K562 (cell line): ENCODE measurements at regions not wholly inside any gene's neighbourhood (a gene's known extent, or its start where the extent isn't known, plus 50 kb on each side); places are given as distances from the start of the nearest gene placed in this dataset.

ENCODE experiments used
- ATAC-seq: fragments of 200-7000 bp; cut with Tn5 transposase; 3 replicates; pipeline ENCODE4 v1.9.1; 2020; ENCODE audit warnings: moderate library complexity
- BruUV-seq: library from RNA; stranded (reverse); fragments of 400-500 nt; replicated peaks from 2 replicates; lab custom pipeline; 2021; lab: Mats Ljungman, UMichigan
- CTCF ChIA-PET: fragments of 300-600 bp; formaldehyde crosslinking; extraction: SDS; loops from one replicate; lab custom pipeline; 2021; ENCODE audit warnings: low intra/inter-chr PET ratio; lab: Yijun Ruan, JAX
- POLR2A ChIA-PET: fragments of 300-600, 350-650 bp; sonication (Branson Sonifier 250); formaldehyde crosslinking; extraction: SDS; loops from one replicate; lab custom pipeline; 2021; ENCODE audit warnings: antibody characterized with exemption, inconsistent platforms; lab: Yijun Ruan, JAX
- DNase-seq, 4 experiments: peaks; one replicate each; pipeline versions ENCODE4 v3.0.0 to v3.0.0-alpha.2; 2011 to 2018; ENCODE audit warnings: low spot score in 3 of 4, mixed read lengths in 3 of 4; ENCODE audit errors: extremely low read depth in 1 of 4
- FAIRE-seq: peaks from 2 replicates; lab custom pipeline; 2011; peaks lifted over from hg19 to GRCh38; lab: Jason Lieb, UNC
- H2AFZ ChIP-seq: 2 replicates; pipeline ENCODE4 v1.6.0; 2011; ENCODE audit warnings: low read depth, low read length, control low read depth, inconsistent platforms
- H3K27ac ChIP-seq: fragments of 200-600 bp; 3 replicates; pipeline ENCODE4 v1.8.0; 2011; ENCODE audit warnings: low read depth, mild to moderate bottlenecking, control low read depth, inconsistent platforms, low read length, moderate library complexity, mixed read lengths; ENCODE audit errors: extremely low read depth
- H3K27me3 ChIP-seq, 2 experiments: fragments of 300-600 bp in 1 of 2; 2 replicates in 1 of 2; 3 replicates in 1 of 2; pipeline versions ENCODE4 v1.6.0 to v1.8.0; 2011; ENCODE audit warnings: inconsistent platforms in 2 of 2, low read length in 2 of 2, mild to moderate bottlenecking in 1 of 2, mixed read lengths in 1 of 2, moderate library complexity in 1 of 2; ENCODE audit not compliant: control insufficient read depth in 2 of 2, insufficient read depth in 2 of 2
- H3K36me3 ChIP-seq: fragments of 300-600 bp; 3 replicates; pipeline ENCODE4 v1.8.0; 2011; ENCODE audit warnings: mild to moderate bottlenecking, low read length, inconsistent platforms; ENCODE audit not compliant: control insufficient read depth, insufficient read depth
- H3K4me1 ChIP-seq, 2 experiments: fragments of 200-600 bp in 1 of 2; replicated peaks in 1 of 2; 2 replicates in 1 of 2; 3 replicates in 1 of 2; pipeline versions ENCODE4 v1.5.1 to v1.8.0; 2011; ENCODE audit warnings: inconsistent platforms in 2 of 2, low read length in 2 of 2, mild to moderate bottlenecking in 1 of 2, mixed read lengths in 1 of 2, moderate library complexity in 1 of 2; ENCODE audit not compliant: control insufficient read depth in 2 of 2, insufficient read depth in 2 of 2
- H3K4me2 ChIP-seq: 2 replicates; pipeline ENCODE4 v1.6.1; 2011; ENCODE audit warnings: low read length, control low read depth, inconsistent platforms, mixed read lengths; ENCODE audit not compliant: insufficient read depth
- H3K4me3 ChIP-seq: fragments of 200-600 bp; sonication (generic), shearing (Covaris generic); 2 replicates; pipeline ENCODE4 v1.5.1; 2016; ENCODE audit warnings: control low read depth, inconsistent platforms
- H3K79me2 ChIP-seq: fragments of 200-600 bp; 3 replicates; pipeline ENCODE4 v1.8.0; 2011; ENCODE audit warnings: low read length, inconsistent platforms; ENCODE audit not compliant: control insufficient read depth, insufficient read depth
- H3K9ac ChIP-seq, 2 experiments: 2 replicates each; pipeline versions ENCODE4 v1.6.0 to v1.6.1; 2011; ENCODE audit warnings: low read depth in 2 of 2, low read length in 2 of 2, control low read depth in 1 of 2, inconsistent platforms in 1 of 2, mild to moderate bottlenecking in 1 of 2, mixed read lengths in 1 of 2; ENCODE audit not compliant: insufficient read depth in 1 of 2
- H3K9me1 ChIP-seq: one replicate; pipeline ENCODE4 v1.6.0; 2011; ENCODE audit warnings: inconsistent platforms, mild to moderate bottlenecking, low read length, moderate library complexity; ENCODE audit not compliant: control insufficient read depth, insufficient read depth
- H3K9me3 ChIP-seq: replicated peaks from 2 replicates; pipeline ENCODE4 v1.5.1; 2011; ENCODE audit warnings: low read depth, low read length, inconsistent platforms; ENCODE audit not compliant: control insufficient read depth, insufficient read depth
- H4K20me1 ChIP-seq: replicated peaks from 2 replicates; pipeline ENCODE4 v1.6.1; 2011; ENCODE audit warnings: low read length, inconsistent platforms, mixed read lengths; ENCODE audit not compliant: control insufficient read depth, insufficient read depth
- MYC ChIP-seq, 2 experiments: fragments of 250-450 bp in 1 of 2; sonication (Bioruptor Pico) in 1 of 2; IDR thresholded peaks; 2 replicates each; pipeline versions ENCODE4 v1.5.1 to v1.6.1; 2012 to 2021; ENCODE audit warnings: low read depth in 2 of 2, borderline replicate concordance in 1 of 2, improper control_type of control experiment in 1 of 2, low read length in 1 of 2, mild to moderate bottlenecking in 1 of 2, moderate library complexity in 1 of 2
- POLR3G ChIP-seq: IDR thresholded peaks from 2 replicates; pipeline ENCODE4 v1.6.1; 2011; ENCODE audit not compliant: insufficient read length, insufficient replicate concordance; ENCODE audit errors: extremely low read depth
- TCF7 ChIP-seq: sonication (generic); IDR thresholded peaks from 2 replicates; pipeline ENCODE4 v1.6.1; 2016; ENCODE audit warnings: antibody characterized with exemption, borderline replicate concordance
- ZBED1 ChIP-seq: IDR thresholded peaks from 2 replicates; pipeline ENCODE4 v1.6.1; 2014
- ZNF766 ChIP-seq: fragments of 200-800 bp; sonication (Bioruptor generic); conservative IDR thresholded peaks from 2 replicates; pipeline ENCODE4 v1.6.1; 2016; ENCODE audit warnings: missing genetic modification characterization, missing compliant biosample characterization
- ZNF778 ChIP-seq: fragments of 450-650 bp; formaldehyde crosslinking; IDR thresholded peaks from 2 replicates; pipeline ENCODE4 v1.4.0; 2020; ENCODE audit warnings: mild to moderate bottlenecking, moderate library complexity
- WGBS: fragments of 100-300 bp; shearing (Covaris generic); methylation state at CpG from one replicate; pipeline ENCODE4 v1.1.6; 2016; ENCODE audit warnings: low coverage, mixed read lengths; ENCODE audit not compliant: insufficient coverage; ENCODE audit errors: missing lambda C conversion rate; 5-methylcytosine and 5-hydroxymethylcytosine counted together
- in situ Hi-C: fragments of 300-500 bp; cut with MboI; formaldehyde crosslinking; loops from 4 replicates; pipeline ENCODE4 v1.15.0; 2018; ENCODE audit warnings: inconsistent platforms, mixed read lengths
- intact Hi-C: fragments of 100-400 bp; cut with micrococcal nuclease; formaldehyde crosslinking; loops from 2 replicates; pipeline ENCODE4 v1.14.2; 2022
- TF ChIP-seq, protein P1 (sequence below): fragments of 450-650 bp; formaldehyde crosslinking; IDR thresholded peaks from 2 replicates; pipeline ENCODE4 v1.4.0; 2020; ENCODE audit warnings: mild to moderate bottlenecking, moderate library complexity
- TF ChIP-seq, protein P2 (sequence below): fragments of 450-650 bp; IDR thresholded peaks from 2 replicates; pipeline ENCODE4 v1.7.1; 2018; ENCODE audit warnings: mild to moderate bottlenecking, low read depth; ENCODE audit not compliant: partially characterized antibody
- TF ChIP-seq, protein P3 (sequence below): fragments of 450-650 bp; formaldehyde crosslinking; IDR thresholded peaks from 2 replicates; pipeline ENCODE4 v1.4.0; 2022; ENCODE audit warnings: missing genetic modification characterization

DNA sequence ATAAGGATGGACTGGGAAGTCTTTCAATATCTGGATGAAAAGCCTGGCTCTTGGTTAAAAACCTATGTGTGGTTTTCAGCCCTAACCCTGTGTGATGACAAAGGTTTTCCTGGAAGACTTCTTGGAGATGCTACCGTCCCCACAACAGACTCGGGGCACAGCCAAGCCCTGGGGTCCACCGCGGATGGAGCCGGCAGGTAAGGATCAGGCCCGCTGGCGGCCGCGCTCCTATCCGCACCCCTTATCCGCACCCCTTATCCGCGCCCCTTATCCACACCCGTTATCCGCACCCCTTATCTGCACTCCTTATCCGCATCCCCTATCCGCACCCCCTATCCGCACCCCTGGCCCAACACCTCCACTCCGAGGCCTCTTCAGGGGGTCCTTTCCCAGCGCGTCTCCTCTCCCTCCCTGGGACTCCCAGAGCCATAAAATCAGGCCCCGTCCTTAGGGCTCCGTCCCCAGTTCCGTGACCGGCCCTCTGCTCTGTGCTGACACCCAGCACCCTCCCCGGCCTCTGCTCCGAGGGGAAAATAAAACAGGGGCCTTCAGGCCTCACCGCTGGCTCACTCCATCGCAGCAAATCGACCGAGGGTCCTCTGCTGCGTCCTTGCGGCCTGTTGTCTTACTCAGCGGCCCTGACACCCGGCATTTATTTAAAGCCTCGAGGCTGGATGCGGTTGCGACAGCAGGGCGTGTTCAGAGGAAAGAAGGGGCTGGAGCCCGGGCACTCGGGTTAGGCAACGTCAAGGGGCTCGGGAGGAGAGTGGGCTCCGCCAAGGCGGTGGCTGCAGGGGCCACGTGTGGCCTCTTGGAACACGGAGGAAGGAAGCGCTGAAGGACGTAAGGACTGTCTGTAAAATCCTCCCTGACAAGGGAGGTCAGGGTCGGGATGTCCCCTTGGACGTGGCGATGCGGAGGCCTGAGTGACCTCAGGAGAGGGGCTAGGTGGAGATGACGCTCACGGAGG, 215.1 kb upstream of the ADARB2 start:
- no TSS peak for BruUV-seq
- WGBS: 2% methylated on average over 44 of the region's 55 CpGs
- Histone ChIP-seq H3K9me3 (no peaks in the 10 kb centered on the region), H3K79me2 (no peaks in the 10 kb centered on the region), H3K9ac (no peak overlapping the region; a peak in 1 of 4 replicates), H3K36me3 (no peaks in the 10 kb centered on the region), H3K9me1 (no peaks in the 10 kb centered on the region), H3K27ac (no peak overlapping the region; the same call in 2 of the 3 replicates), H4K20me1 (no peaks in the 10 kb centered on the region), H3K4me2 (no peak overlapping the region), H3K27me3 (peaks cover 0 to 14% of the 10 kb centered on the region in 2 experiments; a peak in 2 of 5 replicates), H3K4me3 (no peak overlapping the region), H3K4me1 (no peaks in the 10 kb centered on the region), H2AFZ (no peak overlapping the region)
- in situ Hi-C loops: no loop called here
- ChIA-PET CTCF (no interaction called here), POLR2A (no interaction called here)
- FAIRE-seq (no peak), DNase-seq (no peak), ATAC-seq (no peak)
- intact Hi-C loops: no loop called here
- TF ChIP-seq ZBED1 (no peak), TCF7 (no peak), ZNF778 (CRISPR knock-in tag) (no peak), MYC (IDR thresholded peaks at IDR 0.05; ENCODE audit: low read depth, low read length) (no peak), MYC (CRISPR knock-in tag; IDR thresholded peaks at IDR 0.05; ENCODE audit: borderline replicate concordance, low read depth) (no peak), ZNF766 (CRISPR knock-in tag) (no peak), POLR3G (no peak)
- TF ChIP-seq, protein P1, sequence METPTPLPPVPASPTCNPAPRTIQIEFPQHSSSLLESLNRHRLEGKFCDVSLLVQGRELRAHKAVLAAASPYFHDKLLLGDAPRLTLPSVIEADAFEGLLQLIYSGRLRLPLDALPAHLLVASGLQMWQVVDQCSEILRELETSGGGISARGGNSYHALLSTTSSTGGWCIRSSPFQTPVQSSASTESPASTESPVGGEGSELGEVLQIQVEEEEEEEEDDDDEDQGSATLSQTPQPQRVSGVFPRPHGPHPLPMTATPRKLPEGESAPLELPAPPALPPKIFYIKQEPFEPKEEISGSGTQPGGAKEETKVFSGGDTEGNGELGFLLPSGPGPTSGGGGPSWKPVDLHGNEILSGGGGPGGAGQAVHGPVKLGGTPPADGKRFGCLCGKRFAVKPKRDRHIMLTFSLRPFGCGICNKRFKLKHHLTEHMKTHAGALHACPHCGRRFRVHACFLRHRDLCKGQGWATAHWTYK (CRISPR knock-in tag): no peak
- TF ChIP-seq, protein P2, sequence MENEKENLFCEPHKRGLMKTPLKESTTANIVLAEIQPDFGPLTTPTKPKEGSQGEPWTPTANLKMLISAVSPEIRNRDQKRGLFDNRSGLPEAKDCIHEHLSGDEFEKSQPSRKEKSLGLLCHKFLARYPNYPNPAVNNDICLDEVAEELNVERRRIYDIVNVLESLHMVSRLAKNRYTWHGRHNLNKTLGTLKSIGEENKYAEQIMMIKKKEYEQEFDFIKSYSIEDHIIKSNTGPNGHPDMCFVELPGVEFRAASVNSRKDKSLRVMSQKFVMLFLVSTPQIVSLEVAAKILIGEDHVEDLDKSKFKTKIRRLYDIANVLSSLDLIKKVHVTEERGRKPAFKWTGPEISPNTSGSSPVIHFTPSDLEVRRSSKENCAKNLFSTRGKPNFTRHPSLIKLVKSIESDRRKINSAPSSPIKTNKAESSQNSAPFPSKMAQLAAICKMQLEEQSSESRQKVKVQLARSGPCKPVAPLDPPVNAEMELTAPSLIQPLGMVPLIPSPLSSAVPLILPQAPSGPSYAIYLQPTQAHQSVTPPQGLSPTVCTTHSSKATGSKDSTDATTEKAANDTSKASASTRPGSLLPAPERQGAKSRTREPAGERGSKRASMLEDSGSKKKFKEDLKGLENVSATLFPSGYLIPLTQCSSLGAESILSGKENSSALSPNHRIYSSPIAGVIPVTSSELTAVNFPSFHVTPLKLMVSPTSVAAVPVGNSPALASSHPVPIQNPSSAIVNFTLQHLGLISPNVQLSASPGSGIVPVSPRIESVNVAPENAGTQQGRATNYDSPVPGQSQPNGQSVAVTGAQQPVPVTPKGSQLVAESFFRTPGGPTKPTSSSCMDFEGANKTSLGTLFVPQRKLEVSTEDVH: no peak
- TF ChIP-seq, protein P3, sequence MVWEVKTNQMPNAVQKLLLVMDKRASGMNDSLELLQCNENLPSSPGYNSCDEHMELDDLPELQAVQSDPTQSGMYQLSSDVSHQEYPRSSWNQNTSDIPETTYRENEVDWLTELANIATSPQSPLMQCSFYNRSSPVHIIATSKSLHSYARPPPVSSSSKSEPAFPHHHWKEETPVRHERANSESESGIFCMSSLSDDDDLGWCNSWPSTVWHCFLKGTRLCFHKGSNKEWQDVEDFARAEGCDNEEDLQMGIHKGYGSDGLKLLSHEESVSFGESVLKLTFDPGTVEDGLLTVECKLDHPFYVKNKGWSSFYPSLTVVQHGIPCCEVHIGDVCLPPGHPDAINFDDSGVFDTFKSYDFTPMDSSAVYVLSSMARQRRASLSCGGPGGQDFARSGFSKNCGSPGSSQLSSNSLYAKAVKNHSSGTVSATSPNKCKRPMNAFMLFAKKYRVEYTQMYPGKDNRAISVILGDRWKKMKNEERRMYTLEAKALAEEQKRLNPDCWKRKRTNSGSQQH (CRISPR knock-in tag): no peak
